ENCODE measurements at regions not wholly inside any gene's neighbourhood (a gene's known extent, or its start where the extent isn't known, plus 50 kb on each side); places are given as distances from the start of the nearest gene placed in this dataset.

DNA sequence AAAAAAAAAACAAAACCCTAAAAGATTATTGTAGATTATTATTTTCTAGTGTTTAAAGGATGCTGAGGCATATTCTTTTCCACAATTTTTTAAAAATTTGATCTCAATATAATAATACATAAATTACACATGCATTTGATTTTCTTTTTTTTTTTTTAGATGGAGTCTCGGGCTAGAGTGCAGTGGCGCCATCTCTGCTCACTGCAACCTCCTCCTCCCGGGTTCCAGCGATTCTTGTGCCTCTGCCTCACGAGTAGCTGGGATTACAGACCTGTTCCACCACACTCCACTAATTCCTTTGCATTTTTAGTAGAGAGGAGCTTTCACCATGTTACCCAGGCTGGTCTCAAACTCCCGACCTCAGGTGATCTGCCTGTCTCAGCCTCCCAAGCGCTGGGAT is 83.5 kb upstream of the TSPAN5 start:
- in situ Hi-C loops (cut with HindIII; ENCODE audit: low pct_unique_long_range_greater_than_20kb, low sequenced_read_pairs) (no loop called here), intact Hi-C loops (cut with micrococcal nuclease; ENCODE audit: unreplicated experiment) (no loop called here)
- ChIA-PET POLR2A (no interaction called here), CTCF (no interaction called here)
- TF ChIP-seq, protein P1, sequence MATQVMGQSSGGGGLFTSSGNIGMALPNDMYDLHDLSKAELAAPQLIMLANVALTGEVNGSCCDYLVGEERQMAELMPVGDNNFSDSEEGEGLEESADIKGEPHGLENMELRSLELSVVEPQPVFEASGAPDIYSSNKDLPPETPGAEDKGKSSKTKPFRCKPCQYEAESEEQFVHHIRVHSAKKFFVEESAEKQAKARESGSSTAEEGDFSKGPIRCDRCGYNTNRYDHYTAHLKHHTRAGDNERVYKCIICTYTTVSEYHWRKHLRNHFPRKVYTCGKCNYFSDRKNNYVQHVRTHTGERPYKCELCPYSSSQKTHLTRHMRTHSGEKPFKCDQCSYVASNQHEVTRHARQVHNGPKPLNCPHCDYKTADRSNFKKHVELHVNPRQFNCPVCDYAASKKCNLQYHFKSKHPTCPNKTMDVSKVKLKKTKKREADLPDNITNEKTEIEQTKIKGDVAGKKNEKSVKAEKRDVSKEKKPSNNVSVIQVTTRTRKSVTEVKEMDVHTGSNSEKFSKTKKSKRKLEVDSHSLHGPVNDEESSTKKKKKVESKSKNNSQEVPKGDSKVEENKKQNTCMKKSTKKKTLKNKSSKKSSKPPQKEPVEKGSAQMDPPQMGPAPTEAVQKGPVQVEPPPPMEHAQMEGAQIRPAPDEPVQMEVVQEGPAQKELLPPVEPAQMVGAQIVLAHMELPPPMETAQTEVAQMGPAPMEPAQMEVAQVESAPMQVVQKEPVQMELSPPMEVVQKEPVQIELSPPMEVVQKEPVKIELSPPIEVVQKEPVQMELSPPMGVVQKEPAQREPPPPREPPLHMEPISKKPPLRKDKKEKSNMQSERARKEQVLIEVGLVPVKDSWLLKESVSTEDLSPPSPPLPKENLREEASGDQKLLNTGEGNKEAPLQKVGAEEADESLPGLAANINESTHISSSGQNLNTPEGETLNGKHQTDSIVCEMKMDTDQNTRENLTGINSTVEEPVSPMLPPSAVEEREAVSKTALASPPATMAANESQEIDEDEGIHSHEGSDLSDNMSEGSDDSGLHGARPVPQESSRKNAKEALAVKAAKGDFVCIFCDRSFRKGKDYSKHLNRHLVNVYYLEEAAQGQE (IDR thresholded peaks at IDR 0.05; ENCODE audit: insufficient read depth in 1 of 2, low read depth in 2 of 2, low read length in 1 of 2), result no peak
- TF ChIP-seq, protein P2, sequence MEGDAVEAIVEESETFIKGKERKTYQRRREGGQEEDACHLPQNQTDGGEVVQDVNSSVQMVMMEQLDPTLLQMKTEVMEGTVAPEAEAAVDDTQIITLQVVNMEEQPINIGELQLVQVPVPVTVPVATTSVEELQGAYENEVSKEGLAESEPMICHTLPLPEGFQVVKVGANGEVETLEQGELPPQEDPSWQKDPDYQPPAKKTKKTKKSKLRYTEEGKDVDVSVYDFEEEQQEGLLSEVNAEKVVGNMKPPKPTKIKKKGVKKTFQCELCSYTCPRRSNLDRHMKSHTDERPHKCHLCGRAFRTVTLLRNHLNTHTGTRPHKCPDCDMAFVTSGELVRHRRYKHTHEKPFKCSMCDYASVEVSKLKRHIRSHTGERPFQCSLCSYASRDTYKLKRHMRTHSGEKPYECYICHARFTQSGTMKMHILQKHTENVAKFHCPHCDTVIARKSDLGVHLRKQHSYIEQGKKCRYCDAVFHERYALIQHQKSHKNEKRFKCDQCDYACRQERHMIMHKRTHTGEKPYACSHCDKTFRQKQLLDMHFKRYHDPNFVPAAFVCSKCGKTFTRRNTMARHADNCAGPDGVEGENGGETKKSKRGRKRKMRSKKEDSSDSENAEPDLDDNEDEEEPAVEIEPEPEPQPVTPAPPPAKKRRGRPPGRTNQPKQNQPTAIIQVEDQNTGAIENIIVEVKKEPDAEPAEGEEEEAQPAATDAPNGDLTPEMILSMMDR (IDR thresholded peaks at IDR 0.05), result no peak
- TF ChIP-seq TCF7L2 (IDR thresholded peaks at IDR 0.05; ENCODE audit: low read depth, low read length) (no peak), SIN3A (IDR thresholded peaks at IDR 0.05; ENCODE audit: borderline replicate concordance, insufficient read depth, low read depth, low read length) (no peak), POLR2AphosphoS5 (IDR thresholded peaks at IDR 0.05; ENCODE audit: low read depth, low read length) (no peak)
- H3K27ac ChIP-seq (ENCODE audit: low read length), result no peak overlapping the region
- H3K4me1 ChIP-seq (ENCODE audit: control insufficient read depth, insufficient read depth, low read length), result no peaks in the 10 kb centered on the region; the same call in 1 of the 2 replicates
- no TSS peak for BruUV-seq (replicated peaks)
- no peaks in the 10 kb centered on the region for H3K36me3 ChIP-seq (ENCODE audit: control insufficient read depth, insufficient read depth, low read length)
- DNase-seq (ENCODE audit: low read depth, low spot score), result no peak
- no peaks in the 10 kb centered on the region for H3K27me3 ChIP-seq (ENCODE audit: control insufficient read depth, insufficient read depth, low read length)
- ATAC-seq, result no peak
- no peaks in the 10 kb centered on the region for H3K9me3 ChIP-seq (ENCODE audit: control insufficient read depth, insufficient read depth, low read depth, low read length)
- H3K4me3 ChIP-seq (ENCODE audit: low read depth in 2 of 2, low read length in 2 of 2), result no peak overlapping the region

DNA sequence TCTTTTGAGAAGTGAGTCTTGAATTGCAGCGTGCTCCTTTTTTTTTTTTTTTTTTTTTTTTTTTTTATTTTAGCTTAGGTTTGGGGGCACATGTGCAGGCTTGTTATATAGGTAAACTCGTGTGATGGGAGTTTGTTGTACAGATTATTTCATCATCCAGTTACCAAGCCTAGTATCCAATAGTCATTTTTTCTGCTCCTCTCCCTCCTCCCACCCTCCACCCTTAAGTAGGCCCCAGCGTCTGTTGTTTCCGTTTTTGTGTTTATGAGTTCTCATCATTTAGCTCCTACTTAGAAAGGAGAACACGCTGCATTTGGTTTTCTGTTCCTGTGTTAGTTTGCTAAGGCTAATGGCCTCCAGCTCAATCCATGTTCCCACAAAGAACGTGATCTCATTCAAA is 81.3 kb upstream of the TSPAN5 start:
- POLR2A ChIA-PET, result no interaction called here
- Histone ChIP-seq H3K4me1 (ENCODE audit: control insufficient read depth, insufficient read depth, low read length) (no peaks in the 10 kb centered on the region), H3K27me3 (ENCODE audit: control insufficient read depth, insufficient read depth, low read length) (no peaks in the 10 kb centered on the region), H3K4me3 (ENCODE audit: low read depth in 2 of 2, low read length in 2 of 2) (no peak overlapping the region), H3K36me3 (ENCODE audit: control insufficient read depth, insufficient read depth, low read length) (no peaks in the 10 kb centered on the region), H3K9me3 (ENCODE audit: control insufficient read depth, insufficient read depth, low read depth, low read length) (no peaks in the 10 kb centered on the region), H3K27ac (ENCODE audit: low read length) (no peak overlapping the region)
- no peak for TF ChIP-seq POLR2AphosphoS5 (IDR thresholded peaks at IDR 0.05; ENCODE audit: low read depth, low read length)
- TF ChIP-seq, protein P1 (IDR thresholded peaks at IDR 0.05; ENCODE audit: insufficient read depth in 1 of 2, low read depth in 2 of 2, low read length in 1 of 2), result no peak
- TF ChIP-seq, protein P2 (IDR thresholded peaks at IDR 0.05), result no peak
- no peak for TF ChIP-seq SIN3A (IDR thresholded peaks at IDR 0.05; ENCODE audit: borderline replicate concordance, insufficient read depth, low read depth, low read length)
- no peak for TF ChIP-seq TCF7L2 (IDR thresholded peaks at IDR 0.05; ENCODE audit: low read depth, low read length)
- no peak for ATAC-seq
- in situ Hi-C loops (cut with HindIII; ENCODE audit: low pct_unique_long_range_greater_than_20kb, low sequenced_read_pairs) (no loop called here), intact Hi-C loops (cut with micrococcal nuclease; ENCODE audit: unreplicated experiment) (loop anchor here (10.0 kb wide), 1 partner anchor 575 kb away; no protein-coding TSS in a partner anchor)
- CTCF ChIA-PET, result no interaction called here
- no TSS peak for BruUV-seq (replicated peaks)
- no peak for DNase-seq (ENCODE audit: low read depth, low spot score)

All from Panc1 (cell line).